HG02870 (cell line): ENCODE measurements at regions not wholly inside any gene's neighbourhood (a gene's known extent, or its start where the extent isn't known, plus 50 kb on each side); places are given as distances from the start of the nearest gene placed in this dataset.

Source experiments
- ATAC-seq: cut with Tn5 transposase; IDR thresholded peaks from one replicate; pipeline ENCODE4 v1.9.1; 2021; ENCODE audit warnings: mild to moderate bottlenecking, moderate library complexity; ENCODE audit not compliant: unreplicated experiment

- no peak for ATAC-seq
Measured at GRCh38 chr5:73267766-73268435, 94.9 kb downstream of the TMEM174 start.

GRCh38 chr5:73266925-73267765 lies 94.2 kb downstream of the TMEM174 start:
- no peak for ATAC-seq

GRCh38 chr5:73266176-73266738 lies 93.3 kb downstream of the TMEM174 start:
- no peak for ATAC-seq

GRCh38 chr5:73265641-73266040 lies 92.6 kb downstream of the TMEM174 start:
- ATAC-seq, result no peak

GRCh38 chr5:73264631-73265030 lies 91.6 kb downstream of the TMEM174 start:
- ATAC-seq, result no peak

GRCh38 chr5:73263001-73263710 lies 90.2 kb downstream of the TMEM174 start:
- no peak for ATAC-seq

- ATAC-seq, result no peak
Measured at GRCh38 chr5:73256862-73257261, 83.9 kb downstream of the TMEM174 start.

GRCh38 chr5:73256462-73256861 lies 83.5 kb downstream of the TMEM174 start:
- no peak for ATAC-seq

- no peak for ATAC-seq
Measured at GRCh38 chr5:73256012-73256411, 83.0 kb downstream of the TMEM174 start.

GRCh38 chr5:73254642-73255041 lies 81.6 kb downstream of the TMEM174 start:
- ATAC-seq, result no peak

GRCh38 chr5:73253047-73253660 lies 80.2 kb downstream of the TMEM174 start:
- ATAC-seq, result no peak

- ATAC-seq, result no peak
Measured at GRCh38 chr5:73250645-73251044, 77.7 kb downstream of the TMEM174 start.

- ATAC-seq, result no peak
Measured at GRCh38 chr5:73242735-73243134, 69.7 kb downstream of the TMEM174 start.

GRCh38 chr5:73238873-73239272 lies 65.9 kb downstream of the TMEM174 start:
- no peak for ATAC-seq

- no peak for ATAC-seq
Measured at GRCh38 chr5:73236541-73237128, 63.6 kb downstream of the TMEM174 start.

GRCh38 chr5:73234204-73234555 lies 61.2 kb downstream of the TMEM174 start:
- ATAC-seq, result no peak

GRCh38 chr5:73233461-73234203 lies 60.6 kb downstream of the TMEM174 start:
- ATAC-seq, result no peak

- no peak for ATAC-seq
Measured at GRCh38 chr5:73233053-73233460, 60.1 kb downstream of the TMEM174 start.

GRCh38 chr5:73232266-73233041 lies 59.5 kb downstream of the TMEM174 start:
- ATAC-seq, result no peak
